CD4-positive, alpha-beta T cell (primary cell): ENCODE measurements at regions not wholly inside any gene's neighbourhood (a gene's known extent, or its start where the extent isn't known, plus 50 kb on each side); places are given as distances from the start of the nearest gene placed in this dataset.

Source experiments
- ATAC-seq: fragments of 200-7000 bp; cut with Tn5 transposase; one replicate; pipeline ENCODE4 v1.10.0; 2022; ENCODE audit warnings: mild to moderate bottlenecking; ENCODE audit not compliant: poor library complexity
- CTCF ChIA-PET: fragments of 350-600 bp; sonication (Branson Sonifier 250); formaldehyde crosslinking; loops from one replicate; lab custom pipeline; 2021; ENCODE audit warnings: antibody characterized with exemption, inconsistent platforms; lab: Charles Lee
- POLR2A ChIA-PET: fragments of 350-600 bp; sonication (Branson Sonifier 250); formaldehyde crosslinking; loops from one replicate; lab custom pipeline; 2021; ENCODE audit warnings: antibody characterized with exemption, inconsistent platforms; lab: Charles Lee
- DNase-seq, 14 experiments: peaks; one replicate each; pipeline ENCODE4 v3.0.0-alpha.2; 2013 to 2020; ENCODE audit warnings: mixed read lengths in 2 of 14
- H3K27ac ChIP-seq, 2 donors: one replicate each; pipeline versions ENCODE4 v1.5.1 to v1.7.0; 2013; ENCODE audit warnings: low read length in 2 of 2, low read depth in 1 of 2, mild to moderate bottlenecking in 1 of 2
- H3K27me3 ChIP-seq, 2 experiments: 1 replicate in 1 of 2; 2 replicates in 1 of 2; pipeline versions ENCODE4 v1.6.1 to v1.7.0; 2013; ENCODE audit warnings: low read length in 2 of 2, control low read depth in 1 of 2, mild to moderate bottlenecking in 1 of 2, moderate library complexity in 1 of 2; ENCODE audit not compliant: insufficient read depth in 2 of 2, control insufficient read depth in 1 of 2
- H3K36me3 ChIP-seq: one replicate; pipeline ENCODE4 v1.6.1; 2013; ENCODE audit warnings: low read length, control low read depth; ENCODE audit not compliant: insufficient read depth
- H3K4me1 ChIP-seq: one replicate; pipeline ENCODE4 v1.6.1; 2013; ENCODE audit warnings: low read length, control low read depth; ENCODE audit not compliant: insufficient read depth
- H3K4me3 ChIP-seq: one replicate; pipeline ENCODE4 v1.5.1; 2013; ENCODE audit warnings: mild to moderate bottlenecking, low read length, moderate library complexity
- H3K9me3 ChIP-seq, 2 experiments: 1 replicate in 1 of 2; 2 replicates in 1 of 2; pipeline versions ENCODE4 v1.6.1 to v1.7.0; 2013; ENCODE audit warnings: low read length in 2 of 2, mild to moderate bottlenecking in 2 of 2, control low read depth in 1 of 2, moderate library complexity in 1 of 2; ENCODE audit not compliant: control insufficient read depth in 1 of 2, insufficient read depth in 1 of 2
- H3K27ac Mint-ChIP-seq: one replicate; pipeline ENCODE4 v1.8.0; 2020; ENCODE audit warnings: mixed read lengths
- H3K27me3 Mint-ChIP-seq: one replicate; pipeline ENCODE4 v1.8.0; 2021; ENCODE audit warnings: mixed read lengths
- H3K36me3 Mint-ChIP-seq: one replicate; pipeline ENCODE4 v1.8.0; 2021; ENCODE audit warnings: low read depth, mixed read lengths
- H3K4me1 Mint-ChIP-seq: one replicate; pipeline ENCODE4 v1.8.0; 2021; ENCODE audit warnings: low read depth, mixed read lengths
- H3K4me3 Mint-ChIP-seq: one replicate; pipeline ENCODE4 v1.8.0; 2020; ENCODE audit warnings: mild to moderate bottlenecking, mixed read lengths
- H3K9me3 Mint-ChIP-seq: one replicate; pipeline ENCODE4 v1.8.0; 2020; ENCODE audit warnings: mixed read lengths
- CTCF ChIP-seq: fragments of 200-600 bp; IDR thresholded peaks from one replicate; pipeline ENCODE4 v1.8.0; 2022; ENCODE audit warnings: antibody characterized with exemption, mild to moderate bottlenecking
- intact Hi-C, 2 experiments: fragments of 100-400 bp; cut with DNase I in 1 of 2; cut with micrococcal nuclease in 1 of 2; formaldehyde crosslinking; loops; one replicate each; pipeline versions ENCODE4 v1.15.1 to v1.9.0; 2023 to 2025; cut with DNase I, micrococcal nuclease

GRCh38 chr2:49426996-49427395 lies 272.7 kb upstream of the FSHR start:
- Histone ChIP-seq H3K36me3 (no peaks in the 10 kb centered on the region), H3K4me3 (no peak overlapping the region), H3K27ac (no peak overlapping the region), H3K9me3 (no peaks in the 10 kb centered on the region), H3K4me1 (no peaks in the 10 kb centered on the region), H3K27me3 (no peaks in the 10 kb centered on the region)
- Mint-ChIP-seq H3K27me3 (no peaks in the 10 kb centered on the region), H3K9me3 (peaks cover 10% of the 10 kb centered on the region), H3K36me3 (no peaks in the 10 kb centered on the region), H3K4me3 (no peak overlapping the region), H3K4me1 (no peaks in the 10 kb centered on the region), H3K27ac (no peak overlapping the region)
- CTCF ChIA-PET, result no interaction called here
- POLR2A ChIA-PET, result no interaction called here
- intact Hi-C loops, result no loop called here
- TF ChIP-seq CTCF, result no peak
- DNase-seq, result no peak
- ATAC-seq, result no peak

GRCh38 chr2:49416252-49416651 lies 261.9 kb upstream of the FSHR start:
- no peak overlapping the region for H3K27ac Mint-ChIP-seq
- no peaks in the 10 kb centered on the region for H3K9me3 Mint-ChIP-seq
- Histone ChIP-seq H3K9me3 (no peaks in the 10 kb centered on the region), H3K36me3 (no peaks in the 10 kb centered on the region), H3K4me3 (no peak overlapping the region), H3K4me1 (no peaks in the 10 kb centered on the region), H3K27me3 (no peaks in the 10 kb centered on the region), H3K27ac (no peak overlapping the region)
- POLR2A ChIA-PET, result no interaction called here
- no peaks in the 10 kb centered on the region for H3K27me3 Mint-ChIP-seq
- ATAC-seq (no peak), DNase-seq (no peak)
- no peak for TF ChIP-seq CTCF
- intact Hi-C loops, result no loop called here
- no peaks in the 10 kb centered on the region for H3K4me1 Mint-ChIP-seq
- H3K36me3 Mint-ChIP-seq, result no peaks in the 10 kb centered on the region
- no peak overlapping the region for H3K4me3 Mint-ChIP-seq
- CTCF ChIA-PET, result no interaction called here

GRCh38 chr2:49404108-49404507 lies 249.8 kb upstream of the FSHR start:
- no peak for TF ChIP-seq CTCF
- peaks cover 0 to 7% of the 10 kb centered on the region in 2 experiments for H3K9me3 ChIP-seq
- ChIA-PET POLR2A (no interaction called here), CTCF (no interaction called here)
- no peaks in the 10 kb centered on the region for H3K27me3 ChIP-seq
- H3K4me3 Mint-ChIP-seq, result no peak overlapping the region
- DNase-seq (no peak), ATAC-seq (no peak)
- no peaks in the 10 kb centered on the region for H3K27me3 Mint-ChIP-seq
- no peaks in the 10 kb centered on the region for H3K4me1 ChIP-seq
- intact Hi-C loops, result no loop called here
- H3K4me3 ChIP-seq, result no peak overlapping the region
- peaks cover 6% of the 10 kb centered on the region for H3K9me3 Mint-ChIP-seq
- H3K27ac Mint-ChIP-seq, result no peak overlapping the region
- H3K27ac ChIP-seq, result no peak overlapping the region
- H3K36me3 Mint-ChIP-seq, result no peaks in the 10 kb centered on the region
- H3K36me3 ChIP-seq, result no peaks in the 10 kb centered on the region
- H3K4me1 Mint-ChIP-seq, result no peaks in the 10 kb centered on the region
